Neural progenitor cell (in vitro differentiated cells): ENCODE measurements at regions not wholly inside any gene's neighbourhood (a gene's known extent, or its start where the extent isn't known, plus 50 kb on each side); places are given as distances from the start of the nearest gene placed in this dataset.

Experiments
- DNase-seq: peaks from one replicate; pipeline ENCODE4 v3.0.0-alpha.2; 2016; ENCODE audit warnings: low spot score
- H2AFZ ChIP-seq: fragments of 200-600 bp; sonication (generic); replicated peaks from 2 replicates; pipeline ENCODE4 v1.6.1; 2016; ENCODE audit warnings: antibody characterized with exemption
- H3F3A ChIP-seq: fragments of 200-600 bp; sonication (generic); 2 replicates; pipeline ENCODE4 v1.6.1; 2016; ENCODE audit warnings: antibody characterized with exemption, low read depth
- H3K27ac ChIP-seq: fragments of 200-600 bp; sonication (generic); 2 replicates; pipeline ENCODE4 v1.5.1; 2016; ENCODE audit warnings: mild to moderate bottlenecking
- H3K27me3 ChIP-seq: fragments of 200-600 bp; sonication (generic); 2 replicates; pipeline ENCODE4 v1.6.1; 2016; ENCODE audit warnings: mild to moderate bottlenecking, moderate library complexity
- H3K36me3 ChIP-seq: fragments of 200-600 bp; sonication (generic); 2 replicates; pipeline ENCODE4 v1.5.1; 2016
- H3K4me1 ChIP-seq: fragments of 200-600 bp; sonication (generic); 2 replicates; pipeline ENCODE4 v1.6.1; 2016; ENCODE audit warnings: mixed run types
- H3K4me2 ChIP-seq: fragments of 200-600 bp; sonication (generic); 2 replicates; pipeline ENCODE4 v1.6.1; 2016
- H3K4me3 ChIP-seq: fragments of 200-600 bp; sonication (generic); 2 replicates; pipeline ENCODE4 v1.5.1; 2016
- H3K79me2 ChIP-seq: fragments of 200-600 bp; sonication (generic); 2 replicates; pipeline ENCODE4 v1.6.1; 2016; ENCODE audit warnings: low read depth
- H3K9ac ChIP-seq: fragments of 200-600 bp; sonication (generic); 2 replicates; pipeline ENCODE4 v1.6.1; 2016
- H3K9me3 ChIP-seq: fragments of 200-600 bp; sonication (generic); 2 replicates; pipeline ENCODE4 v1.5.1; 2016; ENCODE audit warnings: low read depth
- H4K20me1 ChIP-seq: fragments of 200-600 bp; sonication (generic); 2 replicates; pipeline ENCODE4 v1.6.1; 2016; ENCODE audit warnings: low read depth
- H3K27ac Mint-ChIP-seq: 3 replicates; pipeline ENCODE4 v1.8.0; 2021; ENCODE audit warnings: mixed read lengths
- H3K27me3 Mint-ChIP-seq: 2 replicates; pipeline ENCODE4 v1.8.0; 2022; ENCODE audit warnings: low read depth, mild to moderate bottlenecking, inconsistent platforms, moderate library complexity, mixed read lengths; ENCODE audit not compliant: insufficient read depth
- H3K36me3 Mint-ChIP-seq: 3 replicates; pipeline ENCODE4 v1.8.0; 2021; ENCODE audit warnings: mixed read lengths
- H3K4me1 Mint-ChIP-seq: 3 replicates; pipeline ENCODE4 v1.8.0; 2021; ENCODE audit warnings: mixed read lengths
- H3K4me3 Mint-ChIP-seq: 3 replicates; pipeline ENCODE4 v1.8.0; 2021; ENCODE audit warnings: mild to moderate bottlenecking, moderate library complexity, mixed read lengths
- H3K9me3 Mint-ChIP-seq: 3 replicates; pipeline ENCODE4 v1.8.0; 2020; ENCODE audit warnings: mixed read lengths
- EZH2 ChIP-seq: fragments of 200-600 bp; sonication (generic); IDR thresholded peaks from 2 replicates; pipeline ENCODE4 v1.6.1; 2017; ENCODE audit warnings: antibody characterized with exemption, mild to moderate bottlenecking, moderate library complexity
- EZH2phosphoT487 ChIP-seq: fragments of 200-600 bp; sonication (generic); IDR thresholded peaks from 2 replicates; pipeline ENCODE4 v1.6.1; 2017; ENCODE audit warnings: antibody characterized with exemption
- TF ChIP-seq, protein P1 (sequence below): fragments of 200-600 bp; sonication (generic); IDR thresholded peaks from 2 replicates; pipeline ENCODE4 v1.5.1; 2017; ENCODE audit warnings: antibody characterized with exemption, mild to moderate bottlenecking

GRCh38 chr5:71961786-71962185 is 145.5 kb upstream of the MAP1B start:
- Histone ChIP-seq H3K9ac (no peak overlapping the region), H3K4me2 (no peak overlapping the region), H3K4me1 (peaks cover under 1% of the 10 kb centered on the region), H3K36me3 (no peaks in the 10 kb centered on the region), H3K9me3 (no peaks in the 10 kb centered on the region), H3K79me2 (no peaks in the 10 kb centered on the region), H2AFZ (no peak overlapping the region), H4K20me1 (no peaks in the 10 kb centered on the region), H3K27me3 (no peaks in the 10 kb centered on the region), H3F3A (no peaks in the 10 kb centered on the region), H3K4me3 (no peak overlapping the region), H3K27ac (no peak overlapping the region)
- H3K4me1 Mint-ChIP-seq = peaks cover 19% of the 10 kb centered on the region
- H3K9me3 Mint-ChIP-seq = no peaks in the 10 kb centered on the region
- H3K4me3 Mint-ChIP-seq = no peak overlapping the region
- no peaks in the 10 kb centered on the region for H3K36me3 Mint-ChIP-seq
- H3K27ac Mint-ChIP-seq = no peak overlapping the region
- TF ChIP-seq, protein P1, sequence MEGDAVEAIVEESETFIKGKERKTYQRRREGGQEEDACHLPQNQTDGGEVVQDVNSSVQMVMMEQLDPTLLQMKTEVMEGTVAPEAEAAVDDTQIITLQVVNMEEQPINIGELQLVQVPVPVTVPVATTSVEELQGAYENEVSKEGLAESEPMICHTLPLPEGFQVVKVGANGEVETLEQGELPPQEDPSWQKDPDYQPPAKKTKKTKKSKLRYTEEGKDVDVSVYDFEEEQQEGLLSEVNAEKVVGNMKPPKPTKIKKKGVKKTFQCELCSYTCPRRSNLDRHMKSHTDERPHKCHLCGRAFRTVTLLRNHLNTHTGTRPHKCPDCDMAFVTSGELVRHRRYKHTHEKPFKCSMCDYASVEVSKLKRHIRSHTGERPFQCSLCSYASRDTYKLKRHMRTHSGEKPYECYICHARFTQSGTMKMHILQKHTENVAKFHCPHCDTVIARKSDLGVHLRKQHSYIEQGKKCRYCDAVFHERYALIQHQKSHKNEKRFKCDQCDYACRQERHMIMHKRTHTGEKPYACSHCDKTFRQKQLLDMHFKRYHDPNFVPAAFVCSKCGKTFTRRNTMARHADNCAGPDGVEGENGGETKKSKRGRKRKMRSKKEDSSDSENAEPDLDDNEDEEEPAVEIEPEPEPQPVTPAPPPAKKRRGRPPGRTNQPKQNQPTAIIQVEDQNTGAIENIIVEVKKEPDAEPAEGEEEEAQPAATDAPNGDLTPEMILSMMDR = no peak
- TF ChIP-seq EZH2phosphoT487 (no peak), EZH2 (no peak)
- DNase-seq = no peak
- no peaks in the 10 kb centered on the region for H3K27me3 Mint-ChIP-seq

GRCh38 chr5:71969460-71969859 is 137.8 kb upstream of the MAP1B start:
- H4K20me1 ChIP-seq = no peaks in the 10 kb centered on the region
- no peaks in the 10 kb centered on the region for H3K9me3 ChIP-seq
- peaks cover 14% of the 10 kb centered on the region for H3K4me1 Mint-ChIP-seq
- H3K27ac Mint-ChIP-seq = no peak overlapping the region
- TF ChIP-seq, protein P1 = no peak
- TF ChIP-seq EZH2 (no peak), EZH2phosphoT487 (no peak)
- no peak overlapping the region for H2AFZ ChIP-seq
- DNase-seq = no peak
- H3K4me2 ChIP-seq = no peak overlapping the region
- peaks cover 7% of the 10 kb centered on the region for H3K4me1 ChIP-seq
- peaks cover 2% of the 10 kb centered on the region for H3K27me3 Mint-ChIP-seq
- no peaks in the 10 kb centered on the region for H3K27me3 ChIP-seq
- H3K4me3 ChIP-seq = no peak overlapping the region
- H3K36me3 Mint-ChIP-seq = no peaks in the 10 kb centered on the region
- no peak overlapping the region for H3K9ac ChIP-seq
- no peak overlapping the region for H3K27ac ChIP-seq
- H3K36me3 ChIP-seq = no peaks in the 10 kb centered on the region
- no peaks in the 10 kb centered on the region for H3K79me2 ChIP-seq
- no peaks in the 10 kb centered on the region for H3F3A ChIP-seq
- H3K4me3 Mint-ChIP-seq = no peak overlapping the region
- no peaks in the 10 kb centered on the region for H3K9me3 Mint-ChIP-seq

- H4K20me1 ChIP-seq = no peaks in the 10 kb centered on the region
- H3K27me3 ChIP-seq = no peaks in the 10 kb centered on the region
- no peaks in the 10 kb centered on the region for H3K9me3 Mint-ChIP-seq
- H3K27ac Mint-ChIP-seq = peak overlapping the region; percentile 5
- no peaks in the 10 kb centered on the region for H3K36me3 ChIP-seq
- H3K4me3 ChIP-seq = no peak overlapping the region
- H3K4me3 Mint-ChIP-seq = no peak overlapping the region
- H2AFZ ChIP-seq = no peak overlapping the region
- TF ChIP-seq EZH2 (no peak), EZH2phosphoT487 (no peak)
- TF ChIP-seq, protein P1 = no peak
- peaks cover 2% of the 10 kb centered on the region for H3K27me3 Mint-ChIP-seq
- H3K4me1 Mint-ChIP-seq = peaks cover 14% of the 10 kb centered on the region
- no peaks in the 10 kb centered on the region for H3F3A ChIP-seq
- no peaks in the 10 kb centered on the region for H3K79me2 ChIP-seq
- no peak overlapping the region for H3K4me2 ChIP-seq
- H3K36me3 Mint-ChIP-seq = no peaks in the 10 kb centered on the region
- H3K9me3 ChIP-seq = no peaks in the 10 kb centered on the region
- DNase-seq = no peak
- no peak overlapping the region for H3K9ac ChIP-seq
- no peak overlapping the region for H3K27ac ChIP-seq
- peaks cover 7% of the 10 kb centered on the region for H3K4me1 ChIP-seq
Measured at GRCh38 chr5:71971862-71972261, 135.4 kb upstream of the MAP1B start.
